Neural cell (in vitro differentiated cells): ENCODE measurements at regions not wholly inside any gene's neighbourhood (a gene's known extent, or its start where the extent isn't known, plus 50 kb on each side); places are given as distances from the start of the nearest gene placed in this dataset.
"Not testable (repeated sequence)": the region's sequence is repeated elsewhere in the genome, so short reads cannot be mapped to it uniquely, and the experiment has no call there.

Source experiments
- H2AFZ ChIP-seq: fragments of 200-600, 300-800 bp; sonication (generic), shearing (Covaris generic); 2 replicates; pipeline ENCODE4 v1.6.0; 2014; ENCODE audit warnings: low read depth, mild to moderate bottlenecking, antibody characterized with exemption, low read length, moderate library complexity
- H3F3A ChIP-seq: fragments of 200-600 bp; shearing (Covaris generic); 2 replicates; pipeline ENCODE4 v1.6.1; 2016; ENCODE audit warnings: mild to moderate bottlenecking, moderate library complexity, mixed read lengths, antibody characterized with exemption, low read length; ENCODE audit not compliant: insufficient read depth, poor library complexity, severe bottlenecking
- H3K27ac ChIP-seq: fragments of 200-600, 300-800 bp; sonication (generic), shearing (Covaris generic); 2 replicates; pipeline ENCODE4 v1.5.1; 2014; ENCODE audit warnings: mild to moderate bottlenecking, low read length, moderate library complexity
- H3K27me3 ChIP-seq: fragments of 300-800, 200-600 bp; sonication (generic), shearing (Covaris generic); 2 replicates; pipeline ENCODE4 v1.6.0; 2014; ENCODE audit warnings: mild to moderate bottlenecking, low read depth, low read length, moderate library complexity; ENCODE audit not compliant: insufficient read depth
- H3K36me3 ChIP-seq: fragments of 300-800, 200-600 bp; sonication (generic), shearing (Covaris generic); 2 replicates; pipeline ENCODE4 v1.5.1; 2014; ENCODE audit warnings: mild to moderate bottlenecking, antibody characterized with exemption, low read length, moderate library complexity; ENCODE audit not compliant: insufficient read depth
- H3K4me2 ChIP-seq: fragments of 300-800, 200-600 bp; sonication (generic), shearing (Covaris generic); 2 replicates; pipeline ENCODE4 v1.6.0; 2014; ENCODE audit warnings: mild to moderate bottlenecking, low read length
- H3K4me3 ChIP-seq: fragments of 300-800, 200-600 bp; sonication (generic), shearing (Covaris generic); 2 replicates; pipeline ENCODE4 v1.5.1; 2014; ENCODE audit warnings: mild to moderate bottlenecking, low read length, moderate library complexity
- H3K79me2 ChIP-seq: fragments of 200-600 bp; shearing (Covaris generic); replicated peaks from 2 replicates; pipeline ENCODE4 v1.6.0; 2014; ENCODE audit warnings: mild to moderate bottlenecking, low read length, moderate library complexity; ENCODE audit not compliant: insufficient read depth
- H3K9ac ChIP-seq: fragments of 300-800, 200-600 bp; sonication (generic), shearing (Covaris generic); 2 replicates; pipeline ENCODE4 v1.6.1; 2016; ENCODE audit warnings: mild to moderate bottlenecking, low read length, mixed read lengths
- H3K9me2 ChIP-seq: fragments of 200-600 bp; shearing (Covaris generic); 2 replicates; pipeline ENCODE4 v1.6.1; 2016; ENCODE audit warnings: mild to moderate bottlenecking, low read length, mixed read lengths; ENCODE audit not compliant: insufficient read depth
- H3K9me3 ChIP-seq: fragments of 200-600, 300-800 bp; sonication (generic), shearing (Covaris generic); 2 replicates; pipeline ENCODE4 v1.6.1; 2016; ENCODE audit warnings: mild to moderate bottlenecking, mixed run types, low read length, moderate library complexity, mixed read lengths
- H4K20me1 ChIP-seq: fragments of 200-600 bp; shearing (Covaris generic); 2 replicates; pipeline ENCODE4 v1.6.1; 2016; ENCODE audit warnings: mild to moderate bottlenecking, mixed run types; ENCODE audit not compliant: insufficient read depth
- EP300 ChIP-seq: fragments of 450-650 bp; conservative IDR thresholded peaks from 2 replicates; pipeline ENCODE4 v1.6.1; 2014; ENCODE audit warnings: antibody characterized with exemption, mild to moderate bottlenecking, moderate library complexity; ENCODE audit not compliant: poor library complexity, severe bottlenecking
- EZH2 ChIP-seq: fragments of 200-600, 300-800 bp; shearing (Covaris generic), sonication (generic); IDR thresholded peaks from 2 replicates; pipeline ENCODE4 v1.6.1; 2014; ENCODE audit warnings: antibody characterized with exemption, low read length, borderline replicate concordance, mild to moderate bottlenecking; ENCODE audit not compliant: insufficient read depth, poor library complexity, severe bottlenecking
- MXI1 ChIP-seq: fragments of 450-650 bp; conservative IDR thresholded peaks from 2 replicates; pipeline ENCODE4 v1.6.1; 2014; ENCODE audit warnings: antibody characterized with exemption, mild to moderate bottlenecking; ENCODE audit not compliant: poor library complexity, severe bottlenecking
- POLR2AphosphoS5 ChIP-seq: IDR thresholded peaks from 2 replicates; pipeline ENCODE4 v1.6.1; 2012
- RAD21 ChIP-seq: fragments of 450-650 bp; conservative IDR thresholded peaks from 2 replicates; pipeline ENCODE4 v1.6.1; 2014; ENCODE audit warnings: antibody characterized with exemption, mild to moderate bottlenecking, moderate library complexity
- SMC3 ChIP-seq: fragments of 450-650 bp; conservative IDR thresholded peaks from 2 replicates; pipeline ENCODE4 v1.6.1; 2014; ENCODE audit warnings: antibody characterized with exemption, mild to moderate bottlenecking, moderate library complexity; ENCODE audit not compliant: poor library complexity
- TAF1 ChIP-seq: IDR thresholded peaks from 2 replicates; pipeline ENCODE4 v1.6.1; 2012; ENCODE audit warnings: low read depth
- TF ChIP-seq, protein P1 (sequence below): fragments of 450-650 bp; IDR thresholded peaks from 2 replicates; pipeline ENCODE4 v1.5.1; 2014; ENCODE audit warnings: antibody characterized with exemption, mild to moderate bottlenecking, moderate library complexity; ENCODE audit not compliant: poor library complexity, severe bottlenecking
- TF ChIP-seq, protein P2 (sequence below): IDR thresholded peaks from 2 replicates; pipeline ENCODE4 v1.6.1; 2012; ENCODE audit warnings: borderline replicate concordance

DNA sequence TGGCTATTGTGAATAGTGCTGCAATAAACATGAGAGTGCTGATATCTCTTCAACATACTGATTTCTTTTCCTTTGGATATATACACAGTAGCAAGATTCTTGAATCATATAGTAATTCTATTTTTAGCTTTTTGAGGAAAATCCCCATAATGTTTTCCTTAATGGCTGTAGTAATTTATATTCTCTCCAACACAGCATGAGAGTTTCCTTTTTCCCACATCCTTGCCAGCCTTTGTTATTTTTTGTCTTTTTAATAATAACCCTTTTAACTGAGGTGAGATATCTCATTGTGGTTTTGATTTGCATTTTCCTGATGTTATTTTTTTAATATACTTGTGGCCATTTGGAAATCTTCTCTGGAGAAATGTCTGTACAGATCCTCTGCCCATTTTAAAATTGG is 132.6 kb downstream of the PRL start:
- TF ChIP-seq TAF1: no peak
- Histone ChIP-seq H3K4me3 (no peak overlapping the region), H3K9me2 (no peaks in the 10 kb centered on the region), H3K9me3 (no peaks in the 10 kb centered on the region), H3K79me2 (no peaks in the 10 kb centered on the region), H3K27ac (no peak overlapping the region), H3K4me2 (no peak overlapping the region), H4K20me1 (no peaks in the 10 kb centered on the region), H2AFZ (no peak overlapping the region), H3K36me3 (no peaks in the 10 kb centered on the region), H3K9ac (no peak overlapping the region), H3F3A (no peaks in the 10 kb centered on the region), H3K27me3 (no peaks in the 10 kb centered on the region)

DNA sequence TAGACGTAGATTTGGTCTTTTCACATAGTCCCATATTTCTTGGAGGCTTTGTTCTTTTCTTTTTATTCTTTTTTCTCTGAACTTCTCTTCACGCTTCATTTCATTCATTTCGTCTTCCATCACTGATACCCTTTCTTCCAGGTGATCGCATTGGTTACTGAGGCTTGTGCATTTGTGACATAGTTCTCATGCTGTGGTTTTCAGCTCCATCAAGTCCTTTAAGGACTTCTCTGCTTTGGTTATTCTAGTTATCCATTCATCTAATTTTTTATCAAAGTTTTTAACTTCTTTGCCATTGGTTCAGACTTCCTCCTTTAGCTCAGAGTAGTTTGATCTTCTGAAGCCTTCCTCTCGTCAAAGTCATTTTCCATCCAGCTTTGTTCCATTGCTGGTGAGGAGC is 125.8 kb downstream of the PRL start:
- H3K9me3 ChIP-seq: peaks cover 17% of the 10 kb centered on the region
- not testable (repeated sequence) for H4K20me1 ChIP-seq, H3K4me3 ChIP-seq, H3K27ac ChIP-seq, H2AFZ ChIP-seq, H3K36me3 ChIP-seq, H3K9me2 ChIP-seq, H3K27me3 ChIP-seq, H3K9ac ChIP-seq, H3K4me2 ChIP-seq, H3K79me2 ChIP-seq, H3F3A ChIP-seq

DNA sequence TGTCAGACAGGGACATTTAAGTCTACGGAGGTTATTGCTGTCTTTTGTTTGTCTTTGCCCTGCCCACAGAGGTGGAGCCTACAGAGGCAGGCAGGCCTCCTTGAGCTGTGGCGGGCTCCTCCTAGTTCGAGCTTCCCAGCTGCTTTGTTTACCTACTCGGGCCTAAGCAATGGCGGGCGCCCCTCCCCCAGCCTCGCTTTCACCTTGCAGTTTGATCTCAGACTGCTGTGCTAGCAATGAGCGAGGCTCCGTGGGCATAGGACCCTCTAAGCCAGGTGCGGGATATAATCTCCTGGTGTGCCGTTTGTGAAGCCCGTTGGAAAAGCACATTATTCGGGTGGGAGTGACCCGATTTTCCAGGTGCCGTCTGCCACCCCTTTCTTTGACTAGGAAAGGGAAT is 125.0 kb downstream of the PRL start:
- not testable (repeated sequence) for H3K79me2 ChIP-seq, H2AFZ ChIP-seq, H3K4me3 ChIP-seq, H3K4me2 ChIP-seq, H3K9me2 ChIP-seq, H3K27ac ChIP-seq, H4K20me1 ChIP-seq, H3K36me3 ChIP-seq, H3K27me3 ChIP-seq, H3F3A ChIP-seq, H3K9ac ChIP-seq
- H3K9me3 ChIP-seq: peaks cover 17% of the 10 kb centered on the region

DNA sequence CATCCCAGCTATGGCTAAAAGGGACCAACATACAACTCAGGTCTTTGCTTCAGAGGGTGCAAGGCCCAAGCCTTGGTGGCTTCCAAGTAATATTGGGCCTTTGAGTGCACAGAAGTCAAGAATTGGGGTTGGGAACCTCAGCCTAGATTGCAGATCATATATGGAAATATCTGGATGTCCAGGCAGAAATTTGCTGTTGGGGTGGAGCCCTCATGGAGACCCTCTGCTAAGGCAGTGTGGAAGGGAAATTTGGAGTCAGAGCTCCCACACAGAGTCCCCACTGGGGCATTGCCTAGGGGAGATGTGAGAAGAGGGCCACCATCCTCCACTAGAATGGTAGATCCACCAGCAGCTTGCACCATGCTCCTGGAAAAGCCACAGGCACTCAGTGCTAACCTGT is 123.5 kb downstream of the PRL start:
- no peak overlapping the region for H3K4me2 ChIP-seq
- no peaks in the 10 kb centered on the region for H3K27me3 ChIP-seq
- H3K9me3 ChIP-seq: peaks cover 17% of the 10 kb centered on the region
- H3K79me2 ChIP-seq: no peaks in the 10 kb centered on the region
- no peak overlapping the region for H2AFZ ChIP-seq
- no peak overlapping the region for H3K27ac ChIP-seq
- no peak overlapping the region for H3K4me3 ChIP-seq
- H3K36me3 ChIP-seq: no peaks in the 10 kb centered on the region
- TF ChIP-seq TAF1 (no peak), MXI1 (no peak), POLR2AphosphoS5 (no peak), EP300 (no peak), EZH2 (no peak), RAD21 (no peak), SMC3 (no peak)
- TF ChIP-seq, protein P1, sequence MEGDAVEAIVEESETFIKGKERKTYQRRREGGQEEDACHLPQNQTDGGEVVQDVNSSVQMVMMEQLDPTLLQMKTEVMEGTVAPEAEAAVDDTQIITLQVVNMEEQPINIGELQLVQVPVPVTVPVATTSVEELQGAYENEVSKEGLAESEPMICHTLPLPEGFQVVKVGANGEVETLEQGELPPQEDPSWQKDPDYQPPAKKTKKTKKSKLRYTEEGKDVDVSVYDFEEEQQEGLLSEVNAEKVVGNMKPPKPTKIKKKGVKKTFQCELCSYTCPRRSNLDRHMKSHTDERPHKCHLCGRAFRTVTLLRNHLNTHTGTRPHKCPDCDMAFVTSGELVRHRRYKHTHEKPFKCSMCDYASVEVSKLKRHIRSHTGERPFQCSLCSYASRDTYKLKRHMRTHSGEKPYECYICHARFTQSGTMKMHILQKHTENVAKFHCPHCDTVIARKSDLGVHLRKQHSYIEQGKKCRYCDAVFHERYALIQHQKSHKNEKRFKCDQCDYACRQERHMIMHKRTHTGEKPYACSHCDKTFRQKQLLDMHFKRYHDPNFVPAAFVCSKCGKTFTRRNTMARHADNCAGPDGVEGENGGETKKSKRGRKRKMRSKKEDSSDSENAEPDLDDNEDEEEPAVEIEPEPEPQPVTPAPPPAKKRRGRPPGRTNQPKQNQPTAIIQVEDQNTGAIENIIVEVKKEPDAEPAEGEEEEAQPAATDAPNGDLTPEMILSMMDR: no peak
- TF ChIP-seq, protein P2, sequence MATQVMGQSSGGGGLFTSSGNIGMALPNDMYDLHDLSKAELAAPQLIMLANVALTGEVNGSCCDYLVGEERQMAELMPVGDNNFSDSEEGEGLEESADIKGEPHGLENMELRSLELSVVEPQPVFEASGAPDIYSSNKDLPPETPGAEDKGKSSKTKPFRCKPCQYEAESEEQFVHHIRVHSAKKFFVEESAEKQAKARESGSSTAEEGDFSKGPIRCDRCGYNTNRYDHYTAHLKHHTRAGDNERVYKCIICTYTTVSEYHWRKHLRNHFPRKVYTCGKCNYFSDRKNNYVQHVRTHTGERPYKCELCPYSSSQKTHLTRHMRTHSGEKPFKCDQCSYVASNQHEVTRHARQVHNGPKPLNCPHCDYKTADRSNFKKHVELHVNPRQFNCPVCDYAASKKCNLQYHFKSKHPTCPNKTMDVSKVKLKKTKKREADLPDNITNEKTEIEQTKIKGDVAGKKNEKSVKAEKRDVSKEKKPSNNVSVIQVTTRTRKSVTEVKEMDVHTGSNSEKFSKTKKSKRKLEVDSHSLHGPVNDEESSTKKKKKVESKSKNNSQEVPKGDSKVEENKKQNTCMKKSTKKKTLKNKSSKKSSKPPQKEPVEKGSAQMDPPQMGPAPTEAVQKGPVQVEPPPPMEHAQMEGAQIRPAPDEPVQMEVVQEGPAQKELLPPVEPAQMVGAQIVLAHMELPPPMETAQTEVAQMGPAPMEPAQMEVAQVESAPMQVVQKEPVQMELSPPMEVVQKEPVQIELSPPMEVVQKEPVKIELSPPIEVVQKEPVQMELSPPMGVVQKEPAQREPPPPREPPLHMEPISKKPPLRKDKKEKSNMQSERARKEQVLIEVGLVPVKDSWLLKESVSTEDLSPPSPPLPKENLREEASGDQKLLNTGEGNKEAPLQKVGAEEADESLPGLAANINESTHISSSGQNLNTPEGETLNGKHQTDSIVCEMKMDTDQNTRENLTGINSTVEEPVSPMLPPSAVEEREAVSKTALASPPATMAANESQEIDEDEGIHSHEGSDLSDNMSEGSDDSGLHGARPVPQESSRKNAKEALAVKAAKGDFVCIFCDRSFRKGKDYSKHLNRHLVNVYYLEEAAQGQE: no peak
- no peak overlapping the region for H3K9ac ChIP-seq
- H3K9me2 ChIP-seq: no peaks in the 10 kb centered on the region
- no peaks in the 10 kb centered on the region for H3F3A ChIP-seq
- H4K20me1 ChIP-seq: no peaks in the 10 kb centered on the region

DNA sequence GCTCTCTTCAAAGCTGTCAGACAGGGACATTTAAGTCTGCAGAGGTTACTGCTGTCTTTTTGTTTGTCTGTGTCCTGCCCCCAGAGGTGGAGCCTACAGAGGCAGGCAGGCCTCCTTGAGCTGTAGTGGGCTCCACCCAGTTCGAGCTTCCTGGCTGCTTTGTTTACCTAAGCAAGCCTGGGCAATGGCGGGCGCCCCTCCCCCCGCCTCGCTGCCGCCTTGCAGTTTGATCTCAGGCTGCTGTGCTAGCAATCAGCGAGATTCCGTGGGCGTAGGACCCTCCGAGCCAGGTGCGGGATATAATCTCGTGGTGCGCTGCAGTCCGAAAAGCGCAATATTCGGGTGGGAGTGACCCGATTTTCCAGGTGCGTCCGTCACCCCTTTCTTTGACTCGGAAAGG is 116.6 kb downstream of the PRL start:
- H3K9ac ChIP-seq, H3K9me2 ChIP-seq, H3K4me2 ChIP-seq, H3F3A ChIP-seq, H3K36me3 ChIP-seq, H3K9me3 ChIP-seq, H3K79me2 ChIP-seq, H3K27me3 ChIP-seq, H3K4me3 ChIP-seq, H2AFZ ChIP-seq, H3K27ac ChIP-seq, H4K20me1 ChIP-seq: not testable (repeated sequence)
